GM18511 (cell line): ENCODE measurements at regions not wholly inside any gene's neighbourhood (a gene's known extent, or its start where the extent isn't known, plus 50 kb on each side); places are given as distances from the start of the nearest gene placed in this dataset.
"Not testable (repeated sequence)": the region's sequence is repeated elsewhere in the genome, so short reads cannot be mapped to it uniquely, and the experiment has no call there.

ENCODE experiments used
- ATAC-seq: cut with Tn5 transposase; IDR thresholded peaks from one replicate; pipeline ENCODE4 v1.9.1; 2021; ENCODE audit warnings: mild to moderate bottlenecking, moderate library complexity; ENCODE audit not compliant: unreplicated experiment

DNA sequence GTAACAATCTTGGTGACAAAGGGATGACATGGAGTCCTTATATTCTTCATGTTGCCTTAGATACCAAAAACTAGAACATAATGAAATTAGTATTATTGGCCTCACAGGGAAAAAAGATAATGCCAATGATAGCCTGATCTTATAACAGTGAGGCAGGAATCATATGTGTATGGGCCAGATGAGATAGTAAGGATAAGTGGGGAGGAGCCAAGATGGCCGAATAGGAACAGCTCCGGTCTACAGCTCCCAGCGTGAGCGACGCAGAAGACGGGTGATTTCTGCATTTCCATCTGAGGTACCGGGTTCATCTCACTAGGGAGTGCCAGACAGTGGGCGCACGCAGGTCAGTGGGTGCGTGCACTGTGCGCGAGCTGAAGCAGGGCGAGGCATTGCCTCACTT, 1543.4 kb downstream of the OLFM4 start:
- ATAC-seq: not testable (repeated sequence)

DNA sequence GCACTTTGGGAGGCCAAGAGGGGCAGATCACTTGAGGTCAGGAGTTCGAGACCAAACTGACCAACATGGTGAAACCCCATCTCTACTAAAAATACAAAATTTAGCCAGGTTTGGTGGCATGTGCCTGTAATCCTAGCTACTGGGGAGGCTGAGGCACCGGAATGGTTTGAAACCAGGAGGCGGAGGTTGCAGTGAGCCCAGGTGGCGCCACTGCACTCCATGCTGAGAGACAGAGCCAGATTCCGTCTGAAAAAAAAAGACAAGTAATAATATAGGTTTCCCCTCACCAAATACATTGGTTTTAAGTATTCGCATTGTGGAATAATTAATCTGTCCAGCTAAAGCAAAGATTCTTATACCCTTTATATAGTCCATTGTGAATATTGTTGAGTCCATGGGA, 1544.6 kb downstream of the OLFM4 start:
- no peak for ATAC-seq

DNA sequence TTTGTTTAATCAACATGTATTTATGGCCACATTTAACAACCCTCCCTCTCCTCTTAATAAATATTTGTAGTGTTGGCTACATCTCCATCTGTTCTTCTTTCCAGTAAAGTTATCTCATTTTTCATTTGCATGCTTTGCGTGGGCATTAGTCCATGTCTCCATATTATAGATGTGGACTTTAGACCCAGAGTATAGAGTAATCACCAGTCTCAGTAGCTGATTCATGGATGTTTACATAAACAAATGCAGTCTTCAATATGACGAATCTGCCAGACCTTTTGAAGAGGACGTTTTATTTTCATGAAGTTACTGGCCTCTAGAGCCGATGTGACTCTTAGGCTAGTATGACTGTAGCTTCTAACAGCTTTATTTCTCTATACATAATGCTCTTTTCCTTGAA, 1546.2 kb downstream of the OLFM4 start:
- ATAC-seq: no peak

DNA sequence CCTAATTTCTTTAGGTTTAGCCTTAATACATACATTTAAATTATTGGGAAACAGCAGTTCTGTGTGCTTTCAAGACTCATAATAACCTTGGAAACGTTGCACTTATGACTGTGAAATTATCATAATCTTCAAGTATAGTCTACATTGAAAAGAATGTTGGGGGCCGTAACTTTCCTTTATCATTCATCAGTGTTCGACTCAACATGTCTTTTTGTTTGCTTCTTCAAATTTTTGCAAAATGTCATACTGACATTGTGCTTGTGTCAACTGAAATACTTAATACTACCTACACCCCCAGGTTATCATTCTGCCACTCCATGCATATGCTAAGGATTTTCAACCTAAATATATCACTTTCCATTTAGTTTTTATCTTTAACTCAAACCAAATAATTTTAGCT, 1562.9 kb downstream of the OLFM4 start:
- ATAC-seq: no peak

DNA sequence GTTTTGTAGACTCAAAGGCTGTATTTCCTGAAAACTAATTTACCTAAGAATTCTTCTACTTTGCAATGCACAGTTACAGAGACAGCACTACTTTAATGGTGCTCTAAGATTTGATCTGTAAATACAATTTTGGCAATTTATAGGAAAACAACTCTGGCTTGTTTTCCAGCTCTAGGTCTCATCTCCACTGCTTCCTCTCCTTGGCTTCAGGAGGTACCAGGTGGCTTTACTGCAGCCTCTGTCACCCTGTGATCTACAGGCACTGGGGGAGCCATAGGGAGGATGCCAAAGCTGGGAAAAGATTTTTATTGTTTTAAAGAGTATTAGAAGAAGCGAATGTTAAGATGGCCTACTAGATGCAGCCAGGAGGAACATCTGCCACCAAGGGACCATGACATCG, 1563.6 kb downstream of the OLFM4 start:
- ATAC-seq: no peak

DNA sequence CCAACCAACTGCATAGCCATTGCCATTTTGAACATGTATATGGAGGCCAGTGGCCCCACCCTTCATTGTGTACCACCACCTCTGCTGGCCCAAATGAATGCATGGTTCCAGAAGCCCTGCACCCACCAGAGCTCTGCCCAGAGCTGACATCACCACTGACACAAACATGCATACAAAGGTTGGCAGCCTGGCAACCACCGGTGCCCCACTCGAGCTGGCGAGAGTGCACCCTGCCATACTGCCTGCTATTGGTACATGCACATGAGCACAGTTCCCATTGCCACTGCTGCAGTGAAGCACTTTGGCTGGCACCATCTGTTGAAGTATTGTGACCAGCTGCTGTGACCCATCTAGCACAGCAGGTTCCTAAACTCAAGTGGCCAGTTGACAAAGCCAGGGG, 1564.9 kb downstream of the OLFM4 start:
- ATAC-seq: no peak

DNA sequence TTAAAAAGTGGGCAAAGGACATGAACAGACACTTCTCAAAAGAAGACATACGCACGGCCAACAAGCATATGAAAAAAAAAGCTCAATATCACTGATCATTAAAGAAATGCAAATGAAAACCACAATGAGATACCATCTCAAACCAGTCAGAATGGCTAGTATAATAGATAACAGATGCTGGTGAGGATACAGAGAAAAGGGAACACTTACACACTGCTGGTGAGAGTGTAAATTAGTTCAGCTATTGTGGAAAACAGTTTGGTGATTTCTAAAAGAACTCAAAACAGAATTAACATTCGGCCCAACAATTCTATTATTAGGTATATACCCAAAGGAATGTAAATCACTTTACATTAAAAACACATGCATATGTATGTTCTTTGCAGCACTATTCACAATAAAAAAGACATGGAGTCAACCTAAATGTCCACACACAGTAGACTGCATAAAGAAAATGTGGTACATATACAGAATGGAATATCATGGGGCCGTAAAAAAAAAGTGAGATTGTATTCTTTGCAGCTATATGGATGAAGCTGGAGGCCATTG, 1569.0 kb downstream of the OLFM4 start:
- no peak for ATAC-seq

DNA sequence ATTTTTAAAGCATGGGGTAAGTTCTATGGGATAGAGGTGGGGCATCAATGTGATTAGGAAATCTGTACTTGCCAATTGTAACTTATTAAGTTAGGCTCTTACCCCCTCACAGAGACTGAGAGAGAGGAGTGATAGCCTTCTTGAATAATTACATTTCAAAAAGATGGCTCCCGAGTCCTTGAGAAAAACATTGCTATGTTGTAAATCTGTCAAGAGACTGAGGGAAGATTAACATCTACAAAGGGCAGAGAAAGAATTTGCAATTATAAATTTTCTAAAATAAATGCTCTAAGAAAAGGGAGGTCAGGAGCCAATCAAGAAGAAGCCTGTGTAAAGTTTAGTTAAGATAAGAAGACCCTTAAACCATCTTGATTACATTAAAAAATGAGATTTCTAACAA, 1570.8 kb downstream of the OLFM4 start:
- ATAC-seq: no peak

DNA sequence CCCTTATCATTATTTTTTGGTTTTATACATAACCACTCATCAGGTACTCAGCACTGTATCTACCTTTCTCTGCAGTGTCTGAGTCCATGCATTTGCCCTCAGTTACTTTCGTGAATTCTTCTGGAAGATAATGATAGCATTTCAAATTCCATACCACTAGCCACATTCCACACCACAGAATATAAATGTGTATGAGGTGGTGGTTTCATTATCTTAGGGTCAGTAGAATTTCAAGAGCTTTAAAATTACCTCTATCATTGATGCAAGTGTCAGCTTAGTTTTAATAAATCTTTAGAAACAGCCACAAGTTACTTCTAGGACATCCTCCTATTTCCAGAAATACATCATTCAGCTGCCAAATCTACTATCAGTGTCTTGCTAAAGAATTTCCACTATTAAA, 1578.3 kb downstream of the OLFM4 start:
- ATAC-seq: no peak

DNA sequence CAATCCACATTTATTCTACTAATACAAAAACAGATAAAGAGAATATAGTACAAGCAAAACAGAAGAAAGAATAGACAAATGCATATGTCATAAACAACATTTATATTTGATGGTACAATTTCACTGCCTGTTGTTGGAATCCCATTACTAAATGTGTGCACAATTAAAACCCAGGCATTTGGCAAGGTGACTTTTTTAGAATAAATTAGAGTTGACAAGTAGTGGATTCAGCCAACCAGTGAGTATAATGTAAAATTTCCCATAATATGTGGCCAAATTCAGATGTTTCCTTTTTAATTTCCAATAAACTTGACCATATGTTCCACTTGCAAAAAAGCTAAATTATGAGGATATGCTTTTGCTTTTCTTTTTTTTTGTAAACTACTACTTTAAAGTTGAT, 1578.8 kb downstream of the OLFM4 start:
- no peak for ATAC-seq

DNA sequence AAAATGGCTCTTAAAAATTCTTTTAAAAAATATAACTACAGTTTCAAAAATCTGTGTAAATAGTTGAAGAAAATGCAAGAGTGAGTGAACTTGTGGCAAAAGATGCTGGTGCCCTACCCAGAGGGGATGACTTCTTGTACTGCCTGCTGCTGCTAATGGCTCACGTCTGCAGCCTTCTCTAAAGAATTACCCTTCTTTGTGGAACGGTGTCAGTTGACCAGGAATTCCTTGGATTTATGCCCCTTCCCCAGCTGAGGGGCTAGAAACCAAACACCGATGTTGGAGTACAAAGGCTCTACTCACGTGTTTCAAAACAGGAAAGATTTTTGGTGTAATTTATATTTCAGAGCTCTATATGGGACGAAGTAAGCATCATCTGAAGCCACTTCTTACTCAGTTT, 1582.8 kb downstream of the OLFM4 start:
- ATAC-seq: no peak

DNA sequence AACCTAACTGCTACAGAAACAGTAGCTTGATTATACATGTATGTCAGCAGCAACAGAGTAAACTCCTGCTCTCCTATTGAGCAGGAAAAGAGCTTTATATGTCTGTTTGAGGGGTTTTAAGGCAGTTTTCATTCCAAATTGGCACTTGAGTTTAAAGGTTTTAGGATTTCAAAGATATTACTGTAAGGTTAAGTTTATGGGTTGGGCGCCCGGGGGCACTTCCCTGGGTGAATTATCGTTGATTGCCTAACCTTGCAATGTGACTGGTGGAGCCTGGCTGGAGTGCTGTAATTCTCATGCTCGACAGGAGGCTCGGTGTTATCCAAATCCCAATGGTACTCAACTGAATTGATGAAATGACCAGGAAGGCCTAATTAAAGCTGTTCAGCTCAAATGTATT, 1586.1 kb downstream of the OLFM4 start:
- no peak for ATAC-seq

DNA sequence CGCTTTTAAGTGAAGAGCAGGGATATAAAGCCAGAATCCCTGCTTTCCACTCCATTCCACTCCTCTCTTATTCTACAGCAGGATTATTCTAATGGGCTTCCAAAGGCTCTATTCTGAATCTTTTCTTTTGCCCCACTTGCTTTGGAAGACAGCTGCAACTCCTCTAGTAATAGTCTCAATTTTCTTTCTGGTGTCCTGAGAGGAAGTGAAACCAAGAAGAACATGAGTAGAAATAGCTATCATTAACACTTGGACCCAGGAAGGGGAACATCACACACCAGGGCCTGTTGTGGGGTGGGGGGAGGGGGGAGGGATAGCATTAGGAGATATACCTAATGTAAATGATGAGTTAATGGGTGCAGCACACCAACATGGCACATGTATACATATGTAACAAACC, 1597.9 kb downstream of the OLFM4 start:
- ATAC-seq: not testable (repeated sequence)

DNA sequence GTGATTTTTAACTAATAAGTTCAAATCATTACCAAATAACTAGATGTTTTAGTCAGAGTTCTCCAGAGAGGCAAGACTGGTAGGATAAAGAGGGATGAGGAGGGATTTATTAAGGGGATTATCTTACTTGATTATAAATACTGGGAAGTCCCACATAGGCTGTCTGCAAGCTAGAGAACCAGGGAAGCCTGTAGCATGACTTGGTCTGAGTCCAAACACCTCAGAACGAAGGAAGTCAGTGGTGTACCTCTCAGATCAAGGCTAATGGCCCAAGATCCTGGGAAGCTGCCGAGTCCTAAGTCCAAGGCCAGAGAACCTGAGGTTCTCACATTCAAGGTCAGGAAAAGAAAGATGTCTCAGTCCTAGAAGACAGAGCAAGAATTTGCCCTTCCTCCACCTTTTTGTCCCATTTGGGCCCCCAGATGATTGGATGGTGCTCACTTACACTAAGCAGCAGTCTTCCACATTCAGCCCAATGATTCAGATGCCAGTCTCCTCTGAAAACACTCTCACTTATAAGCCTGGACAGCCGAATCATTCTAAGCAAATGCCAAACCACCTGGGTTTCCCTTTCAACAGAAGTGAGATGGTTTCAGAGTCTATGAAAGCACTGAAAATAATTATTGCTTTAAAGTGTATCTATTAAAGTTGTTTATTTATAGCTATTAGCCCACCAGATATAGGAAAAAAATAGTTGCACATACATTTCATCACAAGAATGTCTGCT, 1599.2 kb downstream of the OLFM4 start:
- no peak for ATAC-seq

DNA sequence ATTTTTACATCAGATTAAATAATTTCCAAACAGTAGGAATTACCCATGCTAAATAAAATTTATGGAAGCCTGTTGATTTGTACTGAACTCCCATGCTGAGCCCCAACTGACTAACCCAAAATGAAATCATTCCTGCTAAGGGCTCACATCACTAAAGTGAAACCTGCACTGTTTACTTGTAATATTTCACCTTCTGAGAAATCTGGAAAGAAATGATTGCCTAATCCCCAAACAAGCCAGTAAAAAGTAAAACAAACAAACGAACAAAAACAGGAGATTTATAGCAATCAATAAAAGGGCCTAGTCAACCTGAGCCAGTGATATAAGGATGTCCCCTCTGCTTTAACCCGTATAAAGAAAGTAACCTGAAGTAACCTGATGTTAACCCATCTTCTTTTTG, 1599.8 kb downstream of the OLFM4 start:
- ATAC-seq: no peak

DNA sequence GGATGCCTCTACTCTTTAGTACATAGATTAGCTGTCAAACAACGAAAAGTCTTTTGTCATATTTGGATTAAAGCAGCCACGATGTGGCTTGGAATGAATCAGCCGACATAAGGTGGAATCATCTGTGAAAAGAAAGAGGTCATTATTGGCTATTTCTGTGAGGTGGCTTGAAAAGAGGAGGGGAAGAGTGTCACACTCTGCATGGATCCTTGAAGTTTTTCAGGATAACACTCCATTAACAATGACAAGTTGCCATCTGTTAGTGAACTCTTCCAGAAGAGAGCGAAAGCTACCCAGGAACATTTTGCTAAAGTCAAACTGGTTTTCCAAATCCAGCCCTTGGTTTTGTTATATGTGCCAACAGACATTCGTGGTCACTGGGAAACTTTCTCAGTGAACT, 1604.8 kb downstream of the OLFM4 start:
- ATAC-seq: no peak

DNA sequence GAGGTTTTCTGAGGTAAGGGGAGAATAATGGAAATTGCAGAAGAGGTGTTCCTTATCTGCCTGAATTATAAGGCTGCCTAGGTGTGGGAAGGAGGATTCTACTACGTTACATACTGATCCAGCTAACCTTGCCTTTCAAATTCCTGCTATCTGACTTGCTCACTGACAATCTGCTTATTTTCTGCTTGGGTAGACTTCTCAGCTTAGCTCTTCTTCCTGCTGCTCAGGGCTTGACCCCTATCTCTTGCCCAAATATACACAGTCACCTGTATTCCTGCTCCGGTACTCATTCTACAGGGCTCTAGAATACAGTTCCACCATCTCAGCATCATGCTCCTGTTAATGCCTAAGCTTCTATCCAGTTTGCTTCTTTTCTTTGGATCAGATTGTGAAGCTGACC, 1607.6 kb downstream of the OLFM4 start:
- no peak for ATAC-seq

DNA sequence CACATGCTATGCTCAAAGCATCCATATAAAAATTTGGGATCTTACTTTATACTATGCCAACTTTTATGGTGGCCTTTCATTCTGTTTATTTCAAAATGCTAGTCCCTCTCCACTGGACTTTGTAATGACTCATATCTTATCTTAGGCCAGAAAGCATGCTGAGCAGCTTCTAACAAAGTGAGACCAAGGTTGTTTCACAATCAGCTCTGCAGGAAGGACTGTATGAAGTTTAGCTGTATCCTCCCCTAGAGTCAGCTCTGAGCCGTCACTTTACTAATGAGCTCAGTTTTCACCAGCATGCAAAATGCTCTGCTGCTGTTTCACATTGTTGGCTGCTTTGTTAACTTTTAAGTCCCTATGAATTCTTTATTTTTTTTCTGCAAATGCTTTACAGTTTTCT, 1608.8 kb downstream of the OLFM4 start:
- no peak for ATAC-seq

DNA sequence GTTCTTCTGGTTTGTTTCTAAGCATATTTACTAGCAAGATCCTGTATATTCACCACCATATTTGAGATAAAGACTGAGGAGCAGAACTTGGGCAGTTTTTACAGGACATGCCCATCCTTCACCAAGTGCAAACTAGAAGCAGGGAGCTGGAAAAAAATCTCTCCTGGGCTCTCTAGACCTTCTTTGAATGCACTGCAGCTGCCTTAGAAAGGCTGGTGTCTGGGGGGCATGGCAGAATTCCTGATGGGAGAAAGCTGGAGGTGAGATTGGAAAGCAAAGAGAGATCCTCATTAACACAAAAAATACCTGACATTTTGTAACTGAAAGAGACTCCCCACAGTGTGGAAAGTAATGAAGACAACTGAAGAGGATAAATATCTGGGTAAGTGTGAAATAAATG, 1612.1 kb downstream of the OLFM4 start:
- ATAC-seq: no peak

DNA sequence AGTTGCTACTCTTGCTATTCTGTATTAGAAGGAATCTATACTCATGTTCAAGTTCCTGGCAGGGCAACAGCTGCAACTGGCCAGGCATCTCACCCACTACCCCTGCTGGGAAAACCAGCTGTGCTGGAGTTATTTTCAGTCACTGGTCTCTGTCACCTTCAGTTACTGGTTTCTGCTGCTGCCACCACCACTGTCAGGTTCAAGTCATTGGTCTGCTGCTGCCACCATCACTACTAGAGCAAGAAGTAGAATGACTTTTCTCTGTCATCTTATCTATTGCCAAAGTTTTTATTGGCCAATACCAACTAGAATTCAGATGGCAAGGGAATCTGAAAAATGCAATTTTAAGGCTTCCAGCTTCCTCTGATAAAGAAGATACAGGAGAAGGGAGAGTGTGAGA, 1615.2 kb downstream of the OLFM4 start:
- no peak for ATAC-seq

DNA sequence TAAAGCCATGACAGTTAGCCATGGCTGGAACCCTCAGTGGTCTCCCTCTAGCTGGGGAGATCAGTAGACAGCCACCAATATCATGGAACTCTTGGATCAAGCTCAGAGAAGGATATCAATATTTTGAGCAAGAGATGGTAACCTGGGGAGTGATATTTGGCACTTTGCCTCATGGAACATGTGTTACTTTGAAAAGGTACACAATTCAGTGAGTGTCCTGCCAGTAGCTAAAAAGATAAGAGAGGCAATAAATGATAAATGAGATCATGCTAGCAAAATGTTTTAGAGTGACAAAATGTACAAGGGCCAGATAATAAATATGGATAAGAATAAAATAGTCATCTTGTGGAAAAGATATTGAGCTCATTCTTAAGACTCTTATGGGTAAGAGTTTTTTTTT, 1618.7 kb downstream of the OLFM4 start:
- no peak for ATAC-seq

DNA sequence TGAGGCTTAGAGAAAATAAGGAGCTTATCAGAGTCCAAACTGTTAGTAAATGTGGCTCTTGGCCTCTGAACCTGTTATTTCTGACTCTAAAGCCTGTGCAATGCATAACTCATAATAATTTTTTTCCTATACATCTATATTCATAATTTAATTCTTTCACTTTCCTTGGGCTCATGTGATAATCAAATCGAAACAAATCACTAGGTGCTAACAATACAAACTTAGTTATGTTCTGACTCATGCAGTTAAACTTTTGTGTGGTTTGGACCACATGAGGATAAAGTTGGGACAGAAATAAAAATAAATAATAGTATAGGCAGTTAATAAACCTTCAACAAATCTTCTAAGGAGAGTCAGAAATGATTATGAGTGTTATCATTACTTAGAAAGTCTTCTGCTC, 1629.0 kb downstream of the OLFM4 start:
- ATAC-seq: no peak

DNA sequence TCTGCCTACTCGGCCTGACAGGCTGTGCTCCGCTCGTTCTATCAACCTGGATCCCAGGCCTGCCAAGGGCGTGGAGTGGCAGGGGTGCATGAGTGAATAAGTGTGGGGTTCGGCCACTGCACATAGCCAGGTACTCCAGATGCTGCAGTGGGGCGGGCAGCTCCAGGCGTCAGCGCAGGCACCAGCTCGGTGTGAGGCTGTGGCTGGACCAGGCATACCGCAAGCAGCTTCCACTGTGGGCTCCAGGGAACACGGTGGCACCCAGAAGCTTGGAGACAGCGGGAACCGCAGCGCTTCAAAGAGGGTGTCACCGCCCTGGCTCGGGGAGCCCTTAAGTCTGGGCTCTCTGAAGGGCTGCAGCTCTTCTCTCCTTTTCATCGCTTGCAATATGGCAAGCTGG, 1630.2 kb downstream of the OLFM4 start:
- no peak for ATAC-seq
